NT2/D1 (cell line): ENCODE measurements at regions not wholly inside any gene's neighbourhood (a gene's known extent, or its start where the extent isn't known, plus 50 kb on each side); places are given as distances from the start of the nearest gene placed in this dataset.

Experiments
- DNase-seq: peaks from one replicate; pipeline ENCODE4 v3.0.0-alpha.2; 2011; ENCODE audit warnings: low read depth, low spot score
- H3K27me3 ChIP-seq: 2 replicates; pipeline ENCODE4 v1.6.0; 2011; ENCODE audit warnings: mild to moderate bottlenecking; ENCODE audit not compliant: insufficient read length, insufficient read depth
- H3K36me3 ChIP-seq: 2 replicates; pipeline ENCODE4 v1.6.1; 2011; ENCODE audit warnings: mild to moderate bottlenecking, low read length, mixed read lengths; ENCODE audit not compliant: insufficient read depth, insufficient read length
- H3K4me1 ChIP-seq: 2 replicates; pipeline ENCODE4 v1.5.1; 2011; ENCODE audit not compliant: insufficient read depth, insufficient read length
- H3K4me3 ChIP-seq: 2 replicates; pipeline ENCODE4 v1.5.1; 2011; ENCODE audit warnings: low read depth; ENCODE audit not compliant: insufficient read length
- H3K9ac ChIP-seq: 2 replicates; pipeline ENCODE4 v1.6.0; 2011; ENCODE audit warnings: low read depth; ENCODE audit not compliant: insufficient read length
- H3K9me3 ChIP-seq: 2 replicates; pipeline ENCODE4 v1.5.1; 2011; ENCODE audit warnings: mild to moderate bottlenecking, low read length; ENCODE audit not compliant: insufficient read depth
- SUZ12 ChIP-seq: IDR thresholded peaks from 2 replicates; pipeline ENCODE4 v1.6.1; 2011; ENCODE audit not compliant: insufficient read length, insufficient read depth; ENCODE audit errors: extremely low read depth
- YY1 ChIP-seq: IDR thresholded peaks from 2 replicates; pipeline ENCODE4 v1.6.1; 2011; ENCODE audit not compliant: insufficient read length, insufficient read depth
- ZNF274 ChIP-seq: IDR thresholded peaks from 2 replicates; pipeline ENCODE4 v1.6.1; 2011; ENCODE audit warnings: mild to moderate bottlenecking, low read depth, low read length

DNA sequence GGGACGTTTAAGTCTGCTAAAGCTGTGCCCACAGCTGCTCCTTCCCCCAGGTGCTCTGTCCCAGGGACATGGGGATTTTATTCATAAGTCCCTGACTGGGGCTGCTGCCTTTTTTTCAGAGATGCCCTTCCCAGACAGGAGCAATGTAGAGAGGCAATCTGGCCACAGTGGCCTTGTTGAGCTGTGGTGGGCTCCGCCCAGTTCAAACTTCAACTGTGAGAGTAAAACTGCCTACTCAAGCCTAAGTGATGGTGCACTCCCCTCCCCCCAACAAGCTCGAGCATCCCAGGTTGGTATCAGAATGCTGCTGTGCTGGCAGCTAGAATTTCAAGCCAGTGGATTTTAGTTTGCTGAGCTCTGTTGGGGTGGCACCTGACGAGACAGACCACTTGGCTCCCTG lies 1371.4 kb downstream of the ADGRL3 start:
- no peaks in the 10 kb centered on the region for H3K9me3 ChIP-seq
- no peak overlapping the region for H3K9ac ChIP-seq
- DNase-seq = no peak
- H3K4me1 ChIP-seq = no peaks in the 10 kb centered on the region
- H3K36me3 ChIP-seq = no peaks in the 10 kb centered on the region
- no peaks in the 10 kb centered on the region for H3K27me3 ChIP-seq
- no peak overlapping the region for H3K4me3 ChIP-seq
- no peak for TF ChIP-seq SUZ12
- TF ChIP-seq YY1 = no peak
- no peak for TF ChIP-seq ZNF274

DNA sequence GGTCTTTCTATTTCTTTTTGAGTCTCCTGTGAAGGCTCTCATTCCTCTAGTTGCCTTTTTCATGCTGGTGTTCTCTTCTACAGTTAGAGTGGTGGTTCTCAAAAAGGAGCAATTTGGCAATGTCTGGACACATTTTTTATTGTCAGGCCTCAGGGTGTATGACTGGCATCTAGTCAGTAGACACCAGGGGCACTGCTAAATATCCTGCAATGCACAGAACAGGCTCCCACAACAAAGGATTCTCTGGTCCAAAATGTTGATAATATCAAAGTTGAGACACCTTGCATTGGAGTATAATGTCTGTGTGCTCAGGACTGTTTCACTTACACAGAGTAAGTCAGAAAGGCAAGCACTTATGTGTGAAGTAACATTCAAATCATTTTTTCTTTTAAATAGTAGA lies 1360.7 kb downstream of the ADGRL3 start:
- no peak overlapping the region for H3K4me3 ChIP-seq
- no peak for DNase-seq
- H3K9me3 ChIP-seq = no peaks in the 10 kb centered on the region
- no peaks in the 10 kb centered on the region for H3K4me1 ChIP-seq
- TF ChIP-seq SUZ12 = no peak
- no peak overlapping the region for H3K9ac ChIP-seq
- no peaks in the 10 kb centered on the region for H3K27me3 ChIP-seq
- H3K36me3 ChIP-seq = no peaks in the 10 kb centered on the region

DNA sequence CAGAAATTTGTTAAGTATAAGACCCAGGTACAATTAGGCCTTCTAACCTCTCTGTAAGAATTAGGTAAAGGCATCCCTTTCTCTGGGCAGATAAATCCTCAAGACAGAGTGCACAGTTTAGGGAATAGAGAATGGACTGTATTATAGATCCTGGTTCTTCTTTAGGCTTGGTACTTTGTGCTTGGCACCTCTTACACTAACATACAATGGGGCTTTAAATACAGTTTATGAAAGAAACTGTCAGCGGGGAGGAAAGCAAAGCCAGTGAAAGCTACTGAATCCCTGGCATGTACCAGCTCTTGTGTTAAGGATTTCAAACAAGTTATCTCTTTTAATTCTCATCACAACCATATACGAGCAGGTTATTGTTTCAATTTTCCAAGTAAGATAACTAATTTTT lies 1350.0 kb downstream of the ADGRL3 start:
- Histone ChIP-seq H3K9ac (no peak overlapping the region), H3K36me3 (no peaks in the 10 kb centered on the region), H3K4me1 (no peaks in the 10 kb centered on the region), H3K9me3 (no peaks in the 10 kb centered on the region), H3K27me3 (no peaks in the 10 kb centered on the region), H3K4me3 (no peak overlapping the region)
- DNase-seq = no peak
- no peak for TF ChIP-seq ZNF274
- no peak for TF ChIP-seq YY1
- TF ChIP-seq SUZ12 = no peak

DNA sequence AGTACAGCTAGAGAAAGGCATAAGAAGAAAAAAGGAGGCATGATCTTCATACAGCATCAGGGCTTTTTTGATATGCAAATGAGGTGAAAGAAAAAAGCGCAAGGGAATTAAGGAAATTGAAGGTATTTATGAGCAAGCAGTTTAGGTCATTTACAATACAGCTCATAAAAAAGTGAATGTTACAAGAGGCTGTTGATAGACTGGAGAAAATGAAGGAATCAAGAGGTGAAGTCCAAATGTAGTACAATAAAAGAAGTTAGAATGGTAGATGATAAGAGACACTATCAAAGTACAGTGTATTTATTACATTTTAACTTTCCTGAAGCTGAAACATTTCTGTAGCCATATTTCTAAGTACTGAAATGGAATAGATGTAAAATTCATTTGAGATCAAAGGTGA lies 1349.5 kb downstream of the ADGRL3 start:
- no peaks in the 10 kb centered on the region for H3K36me3 ChIP-seq
- no peak for DNase-seq
- no peak overlapping the region for H3K4me3 ChIP-seq
- H3K9ac ChIP-seq = no peak overlapping the region
- H3K4me1 ChIP-seq = no peaks in the 10 kb centered on the region
- no peaks in the 10 kb centered on the region for H3K27me3 ChIP-seq
- H3K9me3 ChIP-seq = no peaks in the 10 kb centered on the region
- no peak for TF ChIP-seq ZNF274
- TF ChIP-seq YY1 = no peak
- no peak for TF ChIP-seq SUZ12

DNA sequence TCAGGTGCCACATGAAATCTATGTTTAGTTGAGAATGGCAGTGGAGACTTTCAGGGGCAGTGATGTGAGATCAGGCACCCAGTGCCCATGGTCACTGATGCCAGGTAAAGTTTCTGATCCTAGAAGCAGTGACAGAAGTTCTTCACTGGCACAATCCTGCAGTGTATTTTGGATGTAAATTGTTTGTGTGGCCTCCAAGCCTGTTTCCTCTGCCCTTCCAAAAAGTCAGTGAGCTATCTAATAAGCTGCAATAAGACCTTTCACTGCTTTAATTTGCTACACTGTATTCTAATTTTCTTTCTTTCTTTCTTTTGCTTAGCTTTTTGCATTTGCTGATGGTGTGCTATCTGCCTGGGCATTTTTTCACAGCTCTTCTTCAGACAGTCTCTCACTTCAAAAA lies 1348.6 kb downstream of the ADGRL3 start:
- Histone ChIP-seq H3K4me1 (no peaks in the 10 kb centered on the region), H3K36me3 (no peaks in the 10 kb centered on the region), H3K27me3 (no peaks in the 10 kb centered on the region), H3K9ac (no peak overlapping the region), H3K4me3 (no peak overlapping the region), H3K9me3 (no peaks in the 10 kb centered on the region)
- DNase-seq = no peak
- no peak for TF ChIP-seq YY1
- no peak for TF ChIP-seq ZNF274
- no peak for TF ChIP-seq SUZ12

DNA sequence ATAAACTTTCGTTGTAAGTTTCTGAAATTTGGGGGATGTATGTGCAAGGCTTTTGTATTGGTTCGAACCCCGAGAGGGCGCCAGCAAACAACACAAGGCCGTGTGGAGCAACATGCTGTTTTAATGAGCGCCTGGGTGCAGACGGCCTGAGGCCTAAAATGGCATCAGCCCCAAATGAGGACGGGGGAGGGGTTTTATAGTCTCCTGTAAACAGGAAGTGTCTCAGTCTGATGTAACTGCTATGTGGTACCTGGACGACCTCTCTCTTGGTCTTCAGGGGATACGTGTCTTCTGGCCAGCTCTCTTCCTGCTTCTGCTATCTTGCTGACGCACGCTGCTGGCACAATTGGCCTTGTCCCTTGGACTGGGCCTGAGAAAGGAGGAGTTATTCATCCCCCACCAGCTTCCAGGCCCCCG lies 1348.0 kb downstream of the ADGRL3 start:
- Histone ChIP-seq H3K4me3 (no peak overlapping the region), H3K9me3 (no peaks in the 10 kb centered on the region), H3K4me1 (no peaks in the 10 kb centered on the region), H3K36me3 (no peaks in the 10 kb centered on the region), H3K9ac (no peak overlapping the region), H3K27me3 (no peaks in the 10 kb centered on the region)
- TF ChIP-seq ZNF274 = no peak
- no peak for TF ChIP-seq SUZ12
- TF ChIP-seq YY1 = no peak
- no peak for DNase-seq

DNA sequence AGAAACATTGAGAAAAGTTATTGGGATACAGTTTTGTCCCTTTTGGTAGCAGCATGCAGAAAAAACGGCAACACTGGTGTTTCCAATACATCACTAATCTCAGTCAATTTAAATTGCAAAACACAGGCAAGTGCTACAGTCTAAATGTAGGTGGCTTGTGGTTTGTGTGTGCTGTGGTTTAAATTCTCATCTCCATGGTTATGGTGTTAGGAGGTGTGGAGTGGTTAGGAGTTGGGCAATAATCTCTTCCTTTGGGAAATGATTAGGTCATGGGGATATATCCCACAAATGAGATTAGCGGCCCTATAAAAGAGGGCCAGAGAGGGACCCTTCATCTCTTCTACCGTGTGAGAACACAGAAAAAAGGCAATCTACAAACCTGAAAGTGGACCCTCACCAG lies 1344.3 kb downstream of the ADGRL3 start:
- H3K4me3 ChIP-seq = no peak overlapping the region
- no peak for TF ChIP-seq ZNF274
- TF ChIP-seq SUZ12 = no peak
- no peak for TF ChIP-seq YY1
- no peaks in the 10 kb centered on the region for H3K27me3 ChIP-seq
- DNase-seq = no peak
- H3K36me3 ChIP-seq = no peaks in the 10 kb centered on the region
- no peaks in the 10 kb centered on the region for H3K9me3 ChIP-seq
- no peaks in the 10 kb centered on the region for H3K4me1 ChIP-seq
- no peak overlapping the region for H3K9ac ChIP-seq

DNA sequence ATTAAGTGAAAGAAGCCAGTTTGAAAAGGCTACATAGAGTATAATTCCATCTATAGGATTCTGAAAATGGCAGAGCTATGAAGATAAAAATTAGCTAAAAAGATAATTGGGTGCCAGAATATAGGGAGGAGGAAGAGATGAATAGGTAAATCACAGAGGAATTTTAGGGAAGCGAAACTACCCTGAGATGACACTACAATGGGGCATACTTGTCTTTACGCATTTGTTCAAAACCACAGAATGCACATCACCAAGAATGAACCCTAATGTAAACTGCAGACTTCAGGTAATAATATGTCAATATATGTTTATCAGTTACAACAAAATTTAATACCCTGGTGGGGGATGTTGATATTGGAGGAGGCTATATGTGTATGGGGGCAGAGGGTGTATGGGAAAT lies 1342.9 kb downstream of the ADGRL3 start:
- no peak for TF ChIP-seq YY1
- TF ChIP-seq ZNF274 = no peak
- TF ChIP-seq SUZ12 = no peak
- no peaks in the 10 kb centered on the region for H3K27me3 ChIP-seq
- no peak overlapping the region for H3K9ac ChIP-seq
- H3K4me3 ChIP-seq = no peak overlapping the region
- DNase-seq = no peak
- H3K4me1 ChIP-seq = no peaks in the 10 kb centered on the region
- H3K9me3 ChIP-seq = 0 out of 2 replicates have a peak, but pooled peaks cover 6% of the 10 kb centered on the region
- H3K36me3 ChIP-seq = no peaks in the 10 kb centered on the region
